ENCODE measurements at regions not wholly inside any gene's neighbourhood (a gene's known extent, or its start where the extent isn't known, plus 50 kb on each side); places are given as distances from the start of the nearest gene placed in this dataset.

DNA sequence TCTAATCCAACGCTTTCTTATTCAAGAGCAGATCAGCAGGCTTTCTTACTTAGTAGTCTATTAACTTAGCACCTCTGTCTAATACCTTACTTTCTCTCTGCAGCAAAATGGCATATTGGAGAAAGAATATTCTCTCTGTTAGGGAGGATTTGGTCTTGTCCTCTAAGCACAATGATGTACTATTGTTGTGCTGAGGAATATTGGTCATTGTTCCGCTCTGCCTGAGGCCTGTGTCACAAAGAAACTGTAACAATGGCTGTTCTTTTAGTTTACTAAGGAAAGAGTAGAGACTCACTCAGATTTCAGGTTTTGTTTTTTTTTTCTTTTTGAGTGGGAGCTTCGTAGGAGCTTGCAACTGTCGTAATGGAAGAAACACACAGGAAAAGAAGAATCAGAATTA lies 1358.8 kb downstream of the LRFN5 start:
- Histone ChIP-seq H2AFZ (ENCODE audit: low read depth, low read length) (no peak overlapping the region), H4K20me1 (ENCODE audit: insufficient read depth, low read length) (no peaks in the 10 kb centered on the region), H3K4me1 (ENCODE audit: insufficient read depth, low read length) (no peaks in the 10 kb centered on the region), H3K27me3 (ENCODE audit: insufficient read depth, low read length, poor library complexity) (no peaks in the 10 kb centered on the region), H3K79me2 (ENCODE audit: insufficient read depth, low read length) (no peaks in the 10 kb centered on the region), H3K36me3 (ENCODE audit: insufficient read depth, low read length) (no peaks in the 10 kb centered on the region), H3K4me2 (ENCODE audit: insufficient read depth, low read length) (no peak overlapping the region), H3K27ac (ENCODE audit: low read length) (no peak overlapping the region), H3K9me3 (ENCODE audit: insufficient read depth, low read length, severe bottlenecking) (no peaks in the 10 kb centered on the region), H3K4me3 (ENCODE audit: low read depth in 1 of 2, low read length in 2 of 2) (no peak overlapping the region), H3K9ac (ENCODE audit: low read depth, low read length) (no peak overlapping the region)
- no peak for TF ChIP-seq EZH2 (IDR thresholded peaks at IDR 0.05; ENCODE audit: borderline replicate concordance, low read depth, low read length, severe bottlenecking)
- TF ChIP-seq, protein P1, sequence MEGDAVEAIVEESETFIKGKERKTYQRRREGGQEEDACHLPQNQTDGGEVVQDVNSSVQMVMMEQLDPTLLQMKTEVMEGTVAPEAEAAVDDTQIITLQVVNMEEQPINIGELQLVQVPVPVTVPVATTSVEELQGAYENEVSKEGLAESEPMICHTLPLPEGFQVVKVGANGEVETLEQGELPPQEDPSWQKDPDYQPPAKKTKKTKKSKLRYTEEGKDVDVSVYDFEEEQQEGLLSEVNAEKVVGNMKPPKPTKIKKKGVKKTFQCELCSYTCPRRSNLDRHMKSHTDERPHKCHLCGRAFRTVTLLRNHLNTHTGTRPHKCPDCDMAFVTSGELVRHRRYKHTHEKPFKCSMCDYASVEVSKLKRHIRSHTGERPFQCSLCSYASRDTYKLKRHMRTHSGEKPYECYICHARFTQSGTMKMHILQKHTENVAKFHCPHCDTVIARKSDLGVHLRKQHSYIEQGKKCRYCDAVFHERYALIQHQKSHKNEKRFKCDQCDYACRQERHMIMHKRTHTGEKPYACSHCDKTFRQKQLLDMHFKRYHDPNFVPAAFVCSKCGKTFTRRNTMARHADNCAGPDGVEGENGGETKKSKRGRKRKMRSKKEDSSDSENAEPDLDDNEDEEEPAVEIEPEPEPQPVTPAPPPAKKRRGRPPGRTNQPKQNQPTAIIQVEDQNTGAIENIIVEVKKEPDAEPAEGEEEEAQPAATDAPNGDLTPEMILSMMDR (IDR thresholded peaks at IDR 0.05; ENCODE audit: borderline replicate concordance, extremely low read depth, low read length, poor library complexity, severe bottlenecking), result no peak
- ATAC-seq (ENCODE audit: insufficient read depth, low read depth) (no peak), DNase-seq (no peak)

DNA sequence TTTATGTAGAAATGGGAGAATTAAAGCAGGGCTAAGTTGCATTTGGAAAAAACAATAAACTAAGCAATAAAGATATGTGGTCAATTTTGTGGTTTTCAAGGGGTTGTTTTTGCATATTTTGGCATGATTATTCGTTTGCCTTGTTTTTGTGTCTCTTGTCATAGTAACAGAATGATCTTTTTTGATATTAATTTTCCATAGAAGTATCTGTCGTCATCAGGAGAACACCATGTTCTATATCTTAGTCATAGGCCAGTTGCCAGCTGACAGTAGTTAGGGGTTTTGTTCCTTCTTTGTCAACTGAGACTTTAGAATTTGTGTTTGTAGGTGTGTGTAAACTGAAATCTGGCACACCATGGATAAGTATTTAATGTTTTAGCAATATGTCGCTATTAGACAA lies 1354.8 kb downstream of the LRFN5 start:
- Histone ChIP-seq H3K9ac (ENCODE audit: low read depth, low read length) (no peak overlapping the region), H3K27me3 (ENCODE audit: insufficient read depth, low read length, poor library complexity) (no peaks in the 10 kb centered on the region), H3K79me2 (ENCODE audit: insufficient read depth, low read length) (no peaks in the 10 kb centered on the region), H3K27ac (ENCODE audit: low read length) (no peak overlapping the region), H3K4me2 (ENCODE audit: insufficient read depth, low read length) (no peak overlapping the region), H3K36me3 (ENCODE audit: insufficient read depth, low read length) (no peaks in the 10 kb centered on the region), H3K9me3 (ENCODE audit: insufficient read depth, low read length, severe bottlenecking) (no peaks in the 10 kb centered on the region), H4K20me1 (ENCODE audit: insufficient read depth, low read length) (no peaks in the 10 kb centered on the region), H2AFZ (ENCODE audit: low read depth, low read length) (no peak overlapping the region), H3K4me1 (ENCODE audit: insufficient read depth, low read length) (no peaks in the 10 kb centered on the region), H3K4me3 (ENCODE audit: low read depth in 1 of 2, low read length in 2 of 2) (no peak overlapping the region)
- ATAC-seq (ENCODE audit: insufficient read depth, low read depth), result no peak
- DNase-seq, result no peak
- TF ChIP-seq, protein P1 (IDR thresholded peaks at IDR 0.05; ENCODE audit: borderline replicate concordance, extremely low read depth, low read length, poor library complexity, severe bottlenecking), result no peak
- no peak for TF ChIP-seq EZH2 (IDR thresholded peaks at IDR 0.05; ENCODE audit: borderline replicate concordance, low read depth, low read length, severe bottlenecking)

DNA sequence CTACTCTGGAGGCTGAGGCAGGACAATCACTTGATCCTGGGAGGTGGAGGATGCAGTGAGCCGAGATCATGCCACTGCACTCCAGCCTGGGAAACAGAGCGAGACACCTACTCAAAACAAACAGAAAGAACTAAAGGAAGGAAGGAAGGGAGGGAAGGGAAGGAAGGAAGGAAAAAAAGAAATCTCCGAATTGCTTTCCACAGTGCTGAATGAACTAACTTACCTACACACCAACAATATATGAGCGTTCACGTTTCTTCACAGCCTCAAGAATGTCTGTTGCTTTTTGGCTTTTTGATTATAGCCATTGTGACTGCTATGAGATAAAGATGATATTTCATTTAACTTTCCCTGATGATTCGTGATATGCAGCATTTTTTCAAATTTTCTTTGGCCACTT lies 1343.7 kb downstream of the LRFN5 start:
- Histone ChIP-seq H3K27me3 (ENCODE audit: insufficient read depth, low read length, poor library complexity) (no peaks in the 10 kb centered on the region), H4K20me1 (ENCODE audit: insufficient read depth, low read length) (no peaks in the 10 kb centered on the region), H3K4me3 (ENCODE audit: low read depth in 1 of 2, low read length in 2 of 2) (no peak overlapping the region), H3K36me3 (ENCODE audit: insufficient read depth, low read length) (no peaks in the 10 kb centered on the region), H3K4me2 (ENCODE audit: insufficient read depth, low read length) (no peak overlapping the region), H3K79me2 (ENCODE audit: insufficient read depth, low read length) (no peaks in the 10 kb centered on the region), H3K27ac (ENCODE audit: low read length) (no peak overlapping the region), H3K9me3 (ENCODE audit: insufficient read depth, low read length, severe bottlenecking) (no peaks in the 10 kb centered on the region), H3K4me1 (ENCODE audit: insufficient read depth, low read length) (no peaks in the 10 kb centered on the region), H2AFZ (ENCODE audit: low read depth, low read length) (no peak overlapping the region), H3K9ac (ENCODE audit: low read depth, low read length) (no peak overlapping the region)
- ATAC-seq (ENCODE audit: insufficient read depth, low read depth) (no peak), DNase-seq (no peak)
- TF ChIP-seq, protein P1 (IDR thresholded peaks at IDR 0.05; ENCODE audit: borderline replicate concordance, extremely low read depth, low read length, poor library complexity, severe bottlenecking), result no peak
- TF ChIP-seq EZH2 (IDR thresholded peaks at IDR 0.05; ENCODE audit: borderline replicate concordance, low read depth, low read length, severe bottlenecking), result no peak

DNA sequence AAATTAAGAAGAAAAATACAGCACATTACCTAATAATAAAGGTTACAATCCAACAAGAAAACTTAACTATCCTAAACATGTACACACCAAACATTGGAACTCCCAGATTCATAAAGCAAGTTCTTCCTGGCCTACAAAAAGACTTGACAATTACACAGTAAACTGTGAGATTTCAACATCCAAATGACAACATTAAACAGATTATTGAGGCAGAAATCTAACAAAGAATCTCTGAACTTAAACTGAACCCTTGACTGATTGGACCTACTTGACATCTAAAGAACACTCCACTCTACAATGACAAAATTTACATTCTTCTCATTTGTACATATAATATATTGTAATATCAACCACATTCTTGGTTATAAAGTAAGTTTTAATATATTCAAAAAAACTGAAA lies 1341.3 kb downstream of the LRFN5 start:
- TF ChIP-seq EZH2 (IDR thresholded peaks at IDR 0.05; ENCODE audit: borderline replicate concordance, low read depth, low read length, severe bottlenecking), result no peak
- TF ChIP-seq, protein P1 (IDR thresholded peaks at IDR 0.05; ENCODE audit: borderline replicate concordance, extremely low read depth, low read length, poor library complexity, severe bottlenecking), result no peak
- no peak for ATAC-seq (ENCODE audit: insufficient read depth, low read depth)
- no peaks in the 10 kb centered on the region for H3K27me3 ChIP-seq (ENCODE audit: insufficient read depth, low read length, poor library complexity)
- no peaks in the 10 kb centered on the region for H3K36me3 ChIP-seq (ENCODE audit: insufficient read depth, low read length)
- H3K9me3 ChIP-seq (ENCODE audit: insufficient read depth, low read length, severe bottlenecking), result no peaks in the 10 kb centered on the region
- no peaks in the 10 kb centered on the region for H3K79me2 ChIP-seq (ENCODE audit: insufficient read depth, low read length)
- H3K27ac ChIP-seq (ENCODE audit: low read length), result no peak overlapping the region
- H3K9ac ChIP-seq (ENCODE audit: low read depth, low read length), result no peak overlapping the region
- no peaks in the 10 kb centered on the region for H3K4me1 ChIP-seq (ENCODE audit: insufficient read depth, low read length)
- H2AFZ ChIP-seq (ENCODE audit: low read depth, low read length), result no peak overlapping the region
- H3K4me3 ChIP-seq (ENCODE audit: low read depth in 1 of 2, low read length in 2 of 2), result no peak overlapping the region
- no peaks in the 10 kb centered on the region for H4K20me1 ChIP-seq (ENCODE audit: insufficient read depth, low read length)
- no peak overlapping the region for H3K4me2 ChIP-seq (ENCODE audit: insufficient read depth, low read length)
- no peak for DNase-seq

Measured in DND-41 (cell line).